NAMALWA (cell line): ENCODE measurements at regions not wholly inside any gene's neighbourhood (a gene's known extent, or its start where the extent isn't known, plus 50 kb on each side); places are given as distances from the start of the nearest gene placed in this dataset.

Source experiments
- DNase-seq: peaks from one replicate; pipeline ENCODE4 v3.0.0-alpha.2; 2015; ENCODE audit warnings: low spot score

DNA sequence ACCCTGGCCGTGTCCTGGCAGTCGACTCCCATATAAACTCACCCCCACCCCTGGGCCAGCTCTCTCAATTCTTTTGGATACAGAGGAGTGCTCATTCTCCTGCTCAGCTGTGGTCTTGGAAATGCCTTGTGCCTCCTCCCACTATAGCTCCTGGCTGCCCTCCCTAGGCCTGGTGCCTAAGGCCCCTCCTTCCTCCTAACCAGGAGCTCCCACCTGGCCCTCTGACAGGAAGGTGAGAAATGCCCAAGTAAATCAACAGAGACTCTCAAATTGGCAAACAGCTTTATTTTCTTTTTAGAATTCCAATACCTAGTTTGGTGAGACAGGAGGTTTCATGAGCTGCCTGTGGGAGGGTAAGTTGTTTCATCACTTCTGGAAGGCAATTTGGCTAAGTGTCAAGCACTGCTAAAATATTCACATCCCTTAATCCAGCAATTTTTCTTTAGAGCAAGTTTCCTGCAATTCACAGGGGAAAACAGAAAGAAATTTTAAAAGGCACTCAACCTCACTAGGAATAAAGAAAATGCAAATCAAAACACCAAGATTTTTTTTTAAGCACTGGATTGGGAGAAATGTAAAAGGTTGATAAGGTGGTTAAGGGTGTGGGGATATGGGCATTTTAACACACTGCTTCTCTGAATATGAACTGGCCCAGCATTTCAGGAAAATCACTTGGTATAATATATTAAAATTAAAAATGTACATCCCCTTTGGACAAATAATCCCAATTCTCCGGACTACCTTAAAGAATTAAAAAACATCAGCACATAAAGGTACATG is 209.7 kb upstream of the ARHGAP20 start:
- DNase-seq, result no peak

DNA sequence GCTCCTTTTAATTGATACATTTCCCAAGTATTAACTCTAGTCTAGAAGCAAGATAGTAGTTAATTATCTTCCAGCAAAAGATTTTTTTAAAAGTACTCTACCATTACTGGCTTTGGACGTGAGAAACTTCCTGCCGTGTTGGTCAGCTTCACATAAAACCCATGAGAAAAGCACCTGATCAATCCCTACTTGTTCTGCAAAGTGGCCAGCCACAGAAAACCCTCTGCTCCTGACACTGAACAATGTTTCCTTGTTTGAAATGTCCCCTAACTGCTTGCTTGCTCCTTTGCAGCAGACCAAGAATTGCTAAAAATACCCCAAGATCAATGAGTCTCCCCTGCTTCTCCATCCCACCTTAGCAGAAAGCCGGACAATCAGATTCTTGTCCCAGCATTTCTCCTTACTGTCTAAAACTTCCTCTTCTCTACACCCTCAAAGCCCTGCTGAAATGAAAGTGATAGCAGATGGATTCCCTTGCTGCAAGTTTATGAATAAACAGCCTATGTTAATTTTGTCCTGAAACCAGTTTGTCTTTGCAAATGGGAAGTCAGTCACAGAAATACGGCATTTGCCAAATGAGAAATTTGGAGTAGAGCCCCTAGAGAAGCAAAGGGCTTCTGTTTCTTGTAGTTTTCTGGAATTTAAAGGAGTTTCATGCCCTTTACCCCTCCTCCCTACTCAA is 207.1 kb upstream of the ARHGAP20 start:
- DNase-seq, result peak; percentile 9

DNA sequence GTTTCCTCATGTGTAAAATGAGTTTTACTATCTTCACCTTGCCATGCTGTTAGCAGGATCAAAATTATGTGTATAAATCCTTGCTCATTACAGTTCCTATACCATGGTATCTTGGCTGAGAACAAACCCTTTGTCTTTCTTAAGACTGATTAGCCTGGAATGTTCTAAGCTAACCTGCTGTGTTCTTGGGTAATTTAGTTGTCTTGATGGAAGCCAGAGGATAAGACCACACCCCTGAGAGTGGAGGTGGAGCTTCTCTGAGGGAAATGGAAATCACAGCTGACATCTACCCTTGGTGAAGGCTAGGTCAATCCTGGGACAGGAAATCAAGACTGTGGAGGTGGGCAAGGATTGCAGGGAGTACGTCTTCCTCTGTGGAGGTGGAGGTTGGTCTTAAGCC is 206.1 kb upstream of the ARHGAP20 start:
- DNase-seq, result no peak

DNA sequence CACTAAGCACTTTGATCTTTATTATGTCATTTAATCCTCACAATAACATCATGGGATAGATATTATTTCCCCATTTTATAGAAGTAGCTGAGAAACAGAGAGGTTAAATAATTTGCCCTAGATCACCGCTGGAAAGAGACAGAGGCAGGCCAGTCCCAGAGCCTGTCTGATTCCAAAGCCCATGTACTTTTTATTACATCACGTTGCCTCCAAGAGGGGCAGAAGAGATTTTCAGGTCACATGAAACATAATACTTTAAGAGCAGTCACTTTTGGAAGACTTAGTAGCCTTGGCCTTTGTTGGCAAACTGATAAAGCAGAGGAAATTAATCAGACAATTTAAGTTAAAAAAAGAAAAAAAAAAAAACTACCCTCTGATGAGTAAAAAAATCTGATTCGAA is 200.2 kb upstream of the ARHGAP20 start:
- no peak for DNase-seq

DNA sequence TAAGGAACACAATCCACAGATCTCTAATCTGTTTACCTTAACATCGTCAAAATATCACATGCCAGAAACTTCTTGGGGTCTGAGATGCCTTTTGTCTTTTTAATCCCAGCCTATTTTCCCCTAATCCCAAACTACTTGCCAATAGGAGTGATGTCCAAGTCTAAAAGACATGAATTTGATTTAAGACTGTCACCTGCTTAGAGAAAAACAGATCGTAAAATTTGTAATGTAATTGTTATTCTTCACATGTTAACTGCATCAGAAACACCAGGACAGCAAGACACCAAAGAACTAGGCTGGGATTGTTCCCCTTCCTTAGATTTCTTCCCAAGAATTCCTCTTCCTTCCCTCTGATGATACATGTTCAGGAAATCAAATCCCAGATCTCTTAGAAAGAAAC is 198.1 kb upstream of the ARHGAP20 start:
- DNase-seq, result no peak

DNA sequence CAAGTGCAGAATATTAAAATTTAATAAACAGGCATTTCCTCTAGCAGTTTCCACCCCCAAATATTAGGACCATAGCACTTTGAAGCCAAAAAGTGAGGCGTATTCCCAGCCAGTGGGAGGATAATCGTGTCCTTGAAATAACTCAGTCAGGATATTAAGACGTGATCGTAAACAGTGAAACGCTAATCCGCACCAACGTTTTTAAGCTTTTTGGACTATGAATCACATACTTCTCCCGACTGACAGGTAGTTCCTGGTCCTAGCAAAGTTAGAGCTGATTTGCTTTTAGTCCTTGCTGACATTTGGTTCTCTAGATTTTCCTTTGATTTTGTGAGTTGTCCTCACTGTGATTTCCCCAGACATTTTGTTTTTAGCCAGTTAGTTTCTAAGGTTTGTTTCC is 197.1 kb upstream of the ARHGAP20 start:
- no peak for DNase-seq

DNA sequence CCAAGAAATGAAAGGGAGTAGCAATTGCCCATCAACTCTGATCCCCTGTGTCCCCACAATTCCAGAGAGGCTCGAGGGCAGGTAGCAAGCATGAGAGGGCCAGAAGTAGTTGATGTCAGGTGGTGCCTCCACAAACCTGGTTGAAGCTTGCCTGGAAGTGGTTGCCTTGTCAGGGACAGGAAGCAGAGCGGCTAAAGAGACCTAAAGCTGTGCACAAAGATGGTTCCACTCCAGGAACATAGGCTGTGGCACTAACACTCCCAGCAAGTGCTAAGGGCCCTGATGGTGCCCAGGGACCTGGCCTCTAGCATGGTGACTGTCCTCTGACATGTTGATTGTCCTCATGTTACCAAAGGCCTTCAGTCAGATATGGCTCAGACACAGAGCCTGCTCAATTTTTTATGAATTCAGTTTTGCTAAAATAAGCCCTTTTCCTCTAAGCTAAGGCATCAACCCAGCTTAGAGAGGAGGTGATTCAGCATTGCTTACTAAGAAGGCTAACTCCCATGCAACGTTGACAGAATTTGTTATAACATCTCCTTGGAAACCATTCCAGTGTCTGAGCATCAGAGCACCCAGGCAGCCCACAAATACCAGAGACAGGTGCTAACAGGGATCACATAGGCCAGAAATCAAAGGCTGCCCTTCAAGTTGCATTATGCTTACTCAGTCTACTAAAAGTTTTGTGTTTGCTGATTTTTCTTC is 196.3 kb upstream of the ARHGAP20 start:
- DNase-seq, result no peak

DNA sequence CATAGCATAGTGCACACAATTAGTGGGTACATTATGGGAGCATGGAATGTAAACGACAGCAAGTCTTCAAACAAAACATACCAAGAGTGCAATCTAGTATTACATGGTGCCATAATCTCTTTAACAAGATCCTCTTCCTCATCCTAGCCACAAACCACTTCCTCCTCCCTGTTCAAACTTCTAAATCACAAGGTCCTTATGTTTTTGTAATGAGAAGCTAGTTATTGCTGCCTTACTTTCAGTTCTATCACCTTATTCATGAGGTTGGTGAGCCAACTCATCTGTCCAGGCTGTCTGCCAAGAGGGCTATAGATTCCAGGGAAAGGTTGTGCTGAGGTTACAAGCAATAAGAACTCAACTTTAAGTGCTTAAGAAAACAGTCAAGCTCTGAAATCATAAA is 195.4 kb upstream of the ARHGAP20 start:
- DNase-seq, result peak; percentile 18

DNA sequence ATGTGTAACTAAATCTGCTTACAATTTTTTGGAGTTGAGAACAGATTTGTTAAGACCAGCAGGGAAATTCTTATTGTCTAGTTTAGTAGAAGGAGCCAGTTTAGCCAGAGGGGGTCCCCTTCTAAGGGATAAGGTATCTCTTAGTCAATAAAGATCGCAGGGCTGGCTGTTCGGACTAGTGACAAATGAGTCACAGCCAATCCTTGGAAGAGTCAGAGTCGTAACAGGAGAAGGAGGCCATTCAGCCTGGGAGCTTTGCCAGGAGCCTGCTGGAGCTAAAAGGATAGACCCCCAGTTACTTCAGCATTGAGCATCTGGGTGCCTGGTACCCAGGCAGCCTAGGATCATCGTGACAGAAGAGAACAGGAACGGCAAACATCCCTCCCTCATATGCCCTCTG is 191.6 kb upstream of the ARHGAP20 start:
- DNase-seq, result no peak

DNA sequence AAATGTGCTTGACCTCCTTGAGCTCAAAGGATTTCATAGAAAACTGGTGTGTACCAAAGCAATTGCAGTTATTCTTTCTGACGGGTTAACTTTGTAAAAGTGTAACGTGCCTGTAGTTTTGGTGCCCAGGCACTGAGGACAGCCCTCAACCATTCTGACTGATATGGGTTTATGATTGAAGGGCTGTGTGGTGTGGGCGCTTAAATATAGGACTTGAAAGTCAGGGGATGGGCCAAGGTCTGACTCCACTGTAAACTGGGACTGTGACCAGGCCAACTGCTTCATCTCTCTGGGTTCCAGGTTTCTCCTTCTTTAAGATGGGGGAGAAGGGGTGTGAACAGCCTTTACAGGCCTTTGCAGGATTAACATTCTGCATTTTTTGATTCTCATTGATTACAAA is 191.1 kb upstream of the ARHGAP20 start:
- DNase-seq, result no peak

DNA sequence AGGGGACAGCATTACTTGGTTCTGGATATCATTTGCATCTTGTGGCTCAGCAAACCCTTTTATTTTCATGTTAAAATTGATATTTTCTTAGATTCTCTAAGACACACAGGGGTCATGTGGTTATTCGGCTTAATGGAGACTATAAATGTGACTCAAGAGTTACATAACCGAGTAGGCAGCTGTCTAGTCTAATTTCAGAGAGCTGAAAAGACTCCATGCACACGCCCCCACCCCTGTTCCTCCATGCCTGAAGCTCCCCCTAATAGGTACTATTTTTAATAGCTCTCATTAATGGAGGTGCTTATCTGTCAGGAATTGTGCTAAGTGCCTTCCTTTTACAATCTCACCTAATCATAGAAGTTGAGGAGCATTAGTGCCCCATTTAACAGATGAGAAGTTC is 189.2 kb upstream of the ARHGAP20 start:
- no peak for DNase-seq

DNA sequence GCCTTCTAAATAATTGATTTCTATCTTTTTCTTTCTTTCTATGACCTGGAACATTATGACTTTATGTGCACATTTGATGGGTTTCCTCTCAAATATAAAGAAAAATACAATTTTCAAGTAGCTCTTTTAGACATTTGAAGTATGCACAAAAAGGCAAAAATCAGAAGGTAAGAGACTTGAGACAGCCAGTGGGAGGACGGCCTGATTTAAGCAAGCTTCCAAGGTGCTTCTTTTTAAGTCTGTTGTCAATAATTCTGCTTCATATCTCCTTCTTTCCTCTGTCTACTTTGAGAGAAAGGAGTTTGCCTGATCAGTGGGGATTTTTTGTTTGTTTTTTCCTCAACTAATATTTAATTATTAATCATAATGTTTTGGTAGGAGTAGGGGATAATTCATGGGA is 188.2 kb upstream of the ARHGAP20 start:
- DNase-seq, result no peak

DNA sequence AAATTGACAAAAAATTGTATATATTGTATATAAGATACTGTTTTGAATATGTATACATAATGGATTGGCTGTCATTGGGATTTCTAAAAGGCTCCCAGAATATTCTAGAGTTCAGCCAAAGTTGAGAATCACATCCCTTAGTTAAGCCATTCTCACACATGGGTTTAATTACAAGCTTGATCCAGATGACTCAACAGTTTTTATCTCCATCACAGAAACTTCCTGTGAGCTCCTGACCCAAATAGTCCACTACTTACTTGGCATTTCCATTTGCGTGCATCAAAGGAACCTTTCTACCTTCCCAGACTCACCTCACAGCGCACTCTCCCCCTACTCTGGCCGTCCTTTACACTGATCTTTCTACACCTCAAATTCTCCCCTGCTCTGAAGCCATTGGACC is 184.8 kb upstream of the ARHGAP20 start:
- no peak for DNase-seq

DNA sequence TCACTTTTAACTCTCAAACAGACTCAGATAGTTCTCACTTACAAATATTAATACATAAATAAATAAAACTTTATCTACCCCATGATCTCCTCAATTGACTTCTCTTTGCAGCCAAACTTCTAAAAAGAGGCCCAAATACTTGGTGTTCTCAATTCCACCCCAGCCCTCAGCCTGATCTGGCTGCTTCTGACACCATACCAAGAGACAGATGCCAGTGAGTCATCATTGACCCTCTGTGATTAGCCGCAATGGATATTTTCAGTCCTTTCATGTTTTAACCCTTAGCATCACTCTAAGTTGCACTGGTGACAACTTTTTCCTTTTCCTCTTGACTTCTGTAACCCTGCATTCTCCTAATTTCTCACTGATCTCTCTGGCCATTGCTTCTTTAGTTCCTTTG is 184.1 kb upstream of the ARHGAP20 start:
- no peak for DNase-seq

DNA sequence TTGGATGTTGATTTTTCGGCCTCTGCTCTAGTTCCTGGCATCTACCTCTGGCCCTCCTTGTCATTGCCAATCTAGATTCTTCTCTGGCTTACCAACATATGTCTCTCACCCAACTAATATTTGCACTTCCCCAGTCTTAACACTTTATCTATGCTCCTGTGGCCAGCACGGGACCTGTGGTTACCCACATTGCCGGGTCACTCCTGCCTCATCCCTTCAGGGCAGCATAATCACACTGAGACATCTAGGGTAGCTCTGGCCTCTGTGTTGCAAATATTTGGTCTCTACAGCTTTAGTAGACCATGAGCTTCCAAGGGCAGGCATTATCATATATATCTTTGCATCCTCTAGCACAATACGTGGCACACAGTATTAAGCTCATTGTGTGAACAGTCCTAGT is 182.0 kb upstream of the ARHGAP20 start:
- no peak for DNase-seq

DNA sequence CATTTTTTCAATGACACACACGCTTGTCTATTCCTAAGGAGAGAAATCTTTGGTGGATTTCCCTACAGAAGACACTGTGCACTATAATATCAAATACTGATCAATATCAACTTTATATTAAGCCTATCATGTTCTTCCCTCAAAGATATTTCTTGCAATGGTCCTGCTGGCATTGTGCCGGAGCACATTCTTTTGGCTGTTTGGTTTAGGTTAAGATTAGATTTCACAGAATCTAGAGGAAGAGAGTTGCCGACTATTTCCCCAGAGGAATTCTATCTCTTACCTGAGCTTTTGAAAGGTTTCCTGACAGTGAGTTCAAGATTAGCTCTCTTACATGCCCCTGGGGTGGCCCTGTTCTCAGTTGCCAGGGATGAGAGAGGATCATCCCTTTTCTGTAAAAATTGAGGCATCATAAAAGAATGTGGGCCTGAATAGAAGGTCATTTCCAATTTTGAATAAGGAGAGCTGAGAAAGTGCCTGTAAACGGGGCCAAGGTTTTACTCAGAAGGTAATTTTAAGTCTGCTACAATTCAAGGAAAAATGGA is 180.6 kb upstream of the ARHGAP20 start:
- no peak for DNase-seq

DNA sequence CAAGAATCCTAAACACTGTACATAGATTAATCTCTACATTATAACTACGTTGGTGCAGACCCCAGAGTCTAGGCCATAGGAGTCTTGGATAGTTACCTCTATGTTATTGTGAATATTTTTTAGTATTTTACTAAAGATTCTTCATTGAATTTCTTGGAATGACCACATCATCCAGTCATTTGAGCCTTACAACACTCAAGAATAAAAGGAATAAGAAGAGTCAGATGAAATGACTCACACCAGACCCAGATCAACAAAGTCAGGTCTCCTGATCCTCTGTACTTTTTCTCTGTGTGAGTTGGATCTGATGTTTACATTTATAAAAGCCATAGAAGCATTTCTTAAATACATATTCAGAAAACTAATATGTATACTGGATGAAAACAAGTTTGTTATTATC is 179.2 kb upstream of the ARHGAP20 start:
- DNase-seq, result no peak

DNA sequence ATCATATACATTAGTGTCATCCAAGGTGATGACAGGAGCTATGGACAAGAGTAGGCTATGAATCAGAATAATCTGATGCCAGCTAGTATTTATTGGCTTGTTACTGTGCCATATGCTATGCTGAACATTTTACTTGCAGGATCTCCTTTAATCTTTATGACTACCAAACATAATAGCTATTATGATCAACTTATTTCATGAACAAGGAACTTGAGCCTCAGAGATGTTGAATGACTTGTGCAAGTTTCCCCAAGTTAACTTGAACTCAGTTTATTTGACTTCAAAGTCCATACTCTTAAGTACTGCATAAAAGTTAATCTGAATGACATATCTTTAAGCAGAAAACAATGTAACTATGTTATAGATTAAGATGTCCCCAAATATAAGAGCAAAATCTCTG is 178.8 kb upstream of the ARHGAP20 start:
- DNase-seq, result no peak

DNA sequence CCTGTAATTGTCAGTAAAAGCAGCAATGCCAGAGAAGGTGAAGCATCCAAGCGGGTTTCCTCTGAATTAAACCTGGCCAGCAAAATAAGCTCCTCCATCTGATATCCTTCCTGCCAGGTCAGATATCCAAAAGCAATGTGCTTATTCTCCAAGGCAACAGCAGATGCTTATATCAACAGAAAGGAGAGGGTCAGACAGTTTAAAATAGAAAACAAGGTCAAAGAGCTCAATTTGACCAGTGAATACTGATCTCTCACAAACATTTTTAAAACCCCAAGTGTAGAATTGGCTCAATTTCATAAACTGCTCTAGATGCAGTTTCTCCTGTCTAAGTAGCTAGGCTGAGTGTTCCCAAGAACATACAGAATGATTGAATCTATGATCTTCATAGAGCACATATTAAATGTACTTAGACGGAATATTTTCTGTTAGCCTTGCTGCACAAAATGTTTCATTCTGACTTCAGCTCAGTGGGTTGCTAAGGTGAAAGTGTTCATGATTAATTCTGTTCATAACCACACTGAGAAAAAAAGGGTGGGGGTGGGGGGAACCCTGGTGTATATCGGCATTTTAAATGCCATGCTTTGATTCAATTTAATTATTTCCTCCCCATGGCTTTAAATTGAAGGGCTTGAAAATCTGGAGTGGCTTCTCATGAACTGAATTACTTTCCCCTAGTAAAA is 174.2 kb upstream of the ARHGAP20 start:
- DNase-seq, result no peak

DNA sequence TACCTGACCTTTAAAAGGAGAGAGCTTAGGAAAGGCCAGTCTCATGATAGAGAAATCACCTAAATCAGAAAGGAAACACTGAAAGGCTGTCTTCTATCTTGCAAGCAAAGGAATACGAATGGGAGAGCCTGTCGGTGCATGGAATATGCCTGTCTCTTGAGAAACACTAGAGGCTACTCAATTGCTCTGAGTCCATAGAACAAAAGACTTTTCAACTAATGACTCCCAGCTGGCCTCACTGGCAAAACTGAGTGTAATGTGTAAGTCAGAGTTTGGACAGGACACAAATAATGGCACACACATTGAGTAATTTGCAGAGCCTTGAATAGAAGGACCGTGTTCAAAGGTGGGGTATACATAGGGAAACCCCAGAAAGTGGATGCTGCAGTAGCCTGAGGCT is 171.0 kb upstream of the ARHGAP20 start:
- no peak for DNase-seq

DNA sequence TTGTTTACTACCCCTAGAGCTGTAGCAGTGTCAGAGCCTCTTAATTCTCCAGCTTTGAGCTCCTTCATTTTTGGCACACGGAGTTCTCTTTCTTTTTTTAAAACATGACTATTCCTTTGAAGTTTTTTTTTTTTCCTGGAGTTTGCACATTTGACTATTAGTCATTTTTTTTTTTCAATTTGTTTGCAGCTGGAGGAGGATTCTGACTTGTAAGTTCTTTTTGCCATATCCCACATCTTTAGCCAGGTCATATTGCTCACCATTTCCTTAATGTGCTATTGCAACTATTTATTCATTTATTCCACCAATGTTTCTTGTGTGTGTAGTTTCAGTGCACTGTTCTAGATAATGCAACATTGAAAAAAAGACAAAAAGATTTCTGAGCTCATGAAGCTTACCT is 166.3 kb upstream of the ARHGAP20 start:
- no peak for DNase-seq

DNA sequence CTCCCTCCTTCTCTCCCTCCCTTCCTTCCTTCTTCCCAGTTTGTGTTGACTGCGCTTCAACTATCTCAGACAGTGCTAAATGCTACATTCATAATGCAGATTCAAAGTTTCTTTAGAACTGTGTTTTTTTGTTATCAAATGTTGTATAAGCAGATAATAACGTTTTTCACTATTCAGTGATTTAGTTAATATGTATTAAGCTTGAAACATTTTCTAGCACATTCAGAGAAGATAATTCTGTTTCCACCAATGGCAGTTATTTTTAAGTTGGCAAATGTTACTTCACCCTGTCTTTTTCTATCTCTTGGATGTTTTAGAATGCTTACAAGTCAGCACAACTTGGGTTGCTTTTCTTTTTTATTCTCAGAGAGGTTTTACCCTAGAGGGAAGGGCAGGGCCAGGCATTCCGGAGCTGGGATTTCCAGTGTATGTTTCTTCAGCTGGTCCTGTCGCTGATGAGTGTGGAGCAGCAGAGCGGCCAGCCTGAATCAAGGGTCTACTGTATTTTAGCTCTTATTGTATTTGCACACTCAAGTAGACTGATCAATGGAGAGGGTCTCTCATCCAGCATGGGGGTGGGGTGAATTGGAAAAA is 162.3 kb upstream of the ARHGAP20 start:
- DNase-seq, result no peak
